Nephron (organoid): ENCODE measurements at regions not wholly inside any gene's neighbourhood (a gene's known extent, or its start where the extent isn't known, plus 50 kb on each side); places are given as distances from the start of the nearest gene placed in this dataset.

Experiments
- H3K27ac Mint-ChIP-seq, 3 experiments: 2 replicates each; pipeline ENCODE4 v1.8.0; 2020; ENCODE audit warnings: mixed read lengths in 3 of 3, mild to moderate bottlenecking in 2 of 3, moderate library complexity in 1 of 3
- H3K27me3 Mint-ChIP-seq: 2 replicates; pipeline ENCODE4 v1.8.0; 2021; ENCODE audit warnings: low read depth, mild to moderate bottlenecking, moderate library complexity, mixed read lengths
- H3K36me3 Mint-ChIP-seq: 2 replicates; pipeline ENCODE4 v1.8.0; 2020; ENCODE audit warnings: low read depth, mixed read lengths
- H3K4me1 Mint-ChIP-seq: 2 replicates; pipeline ENCODE4 v1.8.0; 2020; ENCODE audit warnings: mixed read lengths
- H3K4me3 Mint-ChIP-seq, 3 experiments: 2 replicates each; pipeline ENCODE4 v1.8.0; 2020; ENCODE audit warnings: mild to moderate bottlenecking in 3 of 3, mixed read lengths in 3 of 3, moderate library complexity in 2 of 3
- H3K9me3 Mint-ChIP-seq: 2 replicates; pipeline ENCODE4 v1.8.0; 2020; ENCODE audit warnings: mixed read lengths
- TF ChIP-seq, protein P1 (sequence below), 3 experiments: fragments of 200-600 bp; sonication (generic); IDR thresholded peaks; one replicate each; pipeline ENCODE4 v1.5.0; 2021; ENCODE audit warnings: antibody characterized with exemption in 3 of 3; ENCODE audit not compliant: unreplicated experiment in 3 of 3

DNA sequence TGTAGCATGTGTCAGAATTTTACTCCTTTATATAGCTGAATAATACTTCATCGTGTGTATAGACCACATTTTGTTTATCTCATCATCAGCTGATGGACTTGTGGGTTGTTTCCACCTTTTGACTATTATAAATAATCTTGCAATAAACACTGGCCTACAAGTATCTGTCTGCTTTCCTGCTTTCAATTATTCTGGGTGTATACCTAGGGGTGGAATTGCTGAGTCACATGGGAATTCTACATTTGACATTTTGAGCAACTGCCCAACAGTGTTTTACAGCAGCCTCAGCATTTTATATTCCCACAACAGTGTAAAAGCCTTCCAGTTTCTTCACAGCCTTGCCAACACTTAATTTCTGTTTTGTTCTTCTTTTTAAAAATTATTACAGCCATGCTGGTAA, 200.3 kb upstream of the PRSS1 start:
- H3K4me3 Mint-ChIP-seq: no peak overlapping the region
- no peak overlapping the region for H3K27ac Mint-ChIP-seq
- H3K4me1 Mint-ChIP-seq: no peaks in the 10 kb centered on the region
- no peaks in the 10 kb centered on the region for H3K36me3 Mint-ChIP-seq
- H3K27me3 Mint-ChIP-seq: no peaks in the 10 kb centered on the region
- H3K9me3 Mint-ChIP-seq: no peaks in the 10 kb centered on the region
- TF ChIP-seq, protein P1, sequence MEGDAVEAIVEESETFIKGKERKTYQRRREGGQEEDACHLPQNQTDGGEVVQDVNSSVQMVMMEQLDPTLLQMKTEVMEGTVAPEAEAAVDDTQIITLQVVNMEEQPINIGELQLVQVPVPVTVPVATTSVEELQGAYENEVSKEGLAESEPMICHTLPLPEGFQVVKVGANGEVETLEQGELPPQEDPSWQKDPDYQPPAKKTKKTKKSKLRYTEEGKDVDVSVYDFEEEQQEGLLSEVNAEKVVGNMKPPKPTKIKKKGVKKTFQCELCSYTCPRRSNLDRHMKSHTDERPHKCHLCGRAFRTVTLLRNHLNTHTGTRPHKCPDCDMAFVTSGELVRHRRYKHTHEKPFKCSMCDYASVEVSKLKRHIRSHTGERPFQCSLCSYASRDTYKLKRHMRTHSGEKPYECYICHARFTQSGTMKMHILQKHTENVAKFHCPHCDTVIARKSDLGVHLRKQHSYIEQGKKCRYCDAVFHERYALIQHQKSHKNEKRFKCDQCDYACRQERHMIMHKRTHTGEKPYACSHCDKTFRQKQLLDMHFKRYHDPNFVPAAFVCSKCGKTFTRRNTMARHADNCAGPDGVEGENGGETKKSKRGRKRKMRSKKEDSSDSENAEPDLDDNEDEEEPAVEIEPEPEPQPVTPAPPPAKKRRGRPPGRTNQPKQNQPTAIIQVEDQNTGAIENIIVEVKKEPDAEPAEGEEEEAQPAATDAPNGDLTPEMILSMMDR (IDR thresholded peaks at IDR 0.05; ENCODE audit: unreplicated experiment in 3 of 3): no peak

GRCh38 chr7:142546452-142546851, 202.8 kb upstream of the PRSS1 start:
- Mint-ChIP-seq H3K4me1 (no peaks in the 10 kb centered on the region), H3K27ac (no peak overlapping the region), H3K4me3 (no peak overlapping the region), H3K36me3 (no peaks in the 10 kb centered on the region), H3K9me3 (no peaks in the 10 kb centered on the region), H3K27me3 (no peaks in the 10 kb centered on the region)
- TF ChIP-seq, protein P1 (IDR thresholded peaks at IDR 0.05; ENCODE audit: unreplicated experiment in 3 of 3): no peak

DNA sequence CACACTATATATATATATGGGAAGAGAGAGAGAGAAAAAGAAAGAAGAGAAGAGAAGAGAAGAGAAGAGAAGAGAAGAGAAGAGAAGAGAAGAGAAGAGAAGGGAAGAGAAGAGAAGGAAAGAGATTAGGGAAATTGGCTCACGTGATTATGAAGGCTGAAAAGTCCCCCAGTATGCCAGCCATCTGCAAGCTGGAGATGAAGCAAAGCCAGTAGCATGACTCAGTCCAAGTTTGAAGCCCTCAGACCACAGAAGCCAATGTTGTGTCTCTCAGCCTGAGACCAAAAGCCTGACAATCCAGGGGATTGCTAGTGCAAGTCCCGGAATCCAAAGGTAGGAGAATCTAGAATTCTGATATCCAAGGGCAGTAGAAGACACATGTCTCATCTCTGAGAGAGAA, 206.3 kb upstream of the PRSS1 start:
- H3K27me3 Mint-ChIP-seq: no peaks in the 10 kb centered on the region
- no peak overlapping the region for H3K27ac Mint-ChIP-seq
- H3K36me3 Mint-ChIP-seq: no peaks in the 10 kb centered on the region
- H3K4me1 Mint-ChIP-seq: no peaks in the 10 kb centered on the region
- TF ChIP-seq, protein P1 (IDR thresholded peaks at IDR 0.05; ENCODE audit: unreplicated experiment in 3 of 3): no peak
- H3K4me3 Mint-ChIP-seq: no peak overlapping the region
- H3K9me3 Mint-ChIP-seq: no peaks in the 10 kb centered on the region

GRCh38 chr7:142542105-142542504, 207.2 kb upstream of the PRSS1 start:
- no peaks in the 10 kb centered on the region for H3K9me3 Mint-ChIP-seq
- H3K36me3 Mint-ChIP-seq: no peaks in the 10 kb centered on the region
- TF ChIP-seq, protein P1 (IDR thresholded peaks at IDR 0.05; ENCODE audit: unreplicated experiment in 3 of 3): no peak
- peaks cover 4% of the 10 kb centered on the region for H3K27me3 Mint-ChIP-seq
- no peak overlapping the region for H3K27ac Mint-ChIP-seq
- H3K4me3 Mint-ChIP-seq: no peak overlapping the region
- H3K4me1 Mint-ChIP-seq: no peaks in the 10 kb centered on the region

- no peaks in the 10 kb centered on the region for H3K36me3 Mint-ChIP-seq
- no peaks in the 10 kb centered on the region for H3K9me3 Mint-ChIP-seq
- H3K4me3 Mint-ChIP-seq: no peak overlapping the region
- TF ChIP-seq, protein P1 (IDR thresholded peaks at IDR 0.05; ENCODE audit: unreplicated experiment in 3 of 3): no peak
- H3K4me1 Mint-ChIP-seq: no peaks in the 10 kb centered on the region
- H3K27me3 Mint-ChIP-seq: peaks cover 4% of the 10 kb centered on the region
- no peak overlapping the region for H3K27ac Mint-ChIP-seq
These were observed 208.9 kb upstream of the PRSS1 start for GRCh38 chr7:142540371-142540770.

DNA sequence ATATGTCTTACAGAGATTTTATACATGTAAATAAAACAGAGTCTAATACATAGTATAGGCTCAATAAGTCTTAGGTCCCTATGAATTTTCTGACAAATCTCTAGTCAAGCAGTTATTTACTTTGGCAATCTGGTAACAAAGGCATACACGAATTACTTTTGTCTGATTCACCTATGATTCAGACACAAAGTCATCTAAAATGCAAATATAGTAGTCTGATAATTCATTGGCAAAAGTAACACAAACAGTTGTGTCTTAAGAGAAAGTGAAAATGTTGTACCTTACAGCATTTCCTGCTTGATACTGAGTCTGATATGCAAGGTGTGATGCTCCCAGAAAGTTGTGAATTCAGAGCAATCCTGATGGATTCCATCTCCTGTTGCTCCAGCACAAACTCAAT, 209.4 kb upstream of the PRSS1 start:
- Mint-ChIP-seq H3K9me3 (no peaks in the 10 kb centered on the region), H3K4me1 (no peaks in the 10 kb centered on the region), H3K27me3 (peaks cover 8% of the 10 kb centered on the region), H3K27ac (no peak overlapping the region), H3K36me3 (no peaks in the 10 kb centered on the region), H3K4me3 (no peak overlapping the region)
- TF ChIP-seq, protein P1 (IDR thresholded peaks at IDR 0.05; ENCODE audit: unreplicated experiment in 3 of 3): no peak
